A549 (cell line): ENCODE measurements at regions not wholly inside any gene's neighbourhood (a gene's known extent, or its start where the extent isn't known, plus 50 kb on each side); places are given as distances from the start of the nearest gene placed in this dataset.

Experiments
- CEBPB ChIP-seq, 2 experiments: fragments of >200 bp in 1 of 2; sonication (Bioruptor Twin) in 1 of 2; formaldehyde crosslinking in 1 of 2; IDR thresholded peaks; 2 replicates each; pipeline ENCODE4 v1.6.1; 2012 to 2016
- CTCF ChIP-seq: fragments of >200 bp; sonication (Bioruptor Twin); formaldehyde crosslinking; IDR thresholded peaks from 3 replicates; pipeline ENCODE4 v1.5.1; 2016
- POLR2A ChIP-seq: IDR thresholded peaks from 2 replicates; pipeline ENCODE4 v1.6.1; 2012; ENCODE audit warnings: mild to moderate bottlenecking, low read length
- TP53 ChIP-seq: fragments of 250-450 bp; sonication (Bioruptor Pico); IDR thresholded peaks from 2 replicates; pipeline ENCODE4 v1.5.0; 2021; ENCODE audit warnings: mild to moderate bottlenecking, moderate library complexity

- no peak for TF ChIP-seq CTCF
- no peak for TF ChIP-seq POLR2A
- TF ChIP-seq CEBPB (IDR thresholded peaks at IDR 0.05), result no peak
- no peak for TF ChIP-seq TP53 (CRISPR knock-in tag)
Observed at GRCh38 chr5:20223451-20223850, 235.5 kb upstream of the CDH18 start.
